Caki2 (cell line): ENCODE measurements at regions not wholly inside any gene's neighbourhood (a gene's known extent, or its start where the extent isn't known, plus 50 kb on each side); places are given as distances from the start of the nearest gene placed in this dataset.

Source experiments
- DNase-seq: peaks from one replicate; pipeline ENCODE4 v3.0.0-alpha.2; 2015; ENCODE audit warnings: low read depth
- in situ Hi-C: cut with HindIII; loops from 2 replicates; pipeline ENCODE4 v1.10.0; 2016; ENCODE audit warnings: low sequenced_read_pairs, low pct_unique_long_range_greater_than_20kb, mixed read lengths

GRCh38 chr6:67362976-67363375, 1272.1 kb upstream of the ADGRB3 start:
- in situ Hi-C loops: no loop called here

GRCh38 chr6:67361264-67361663, 1273.8 kb upstream of the ADGRB3 start:
- no peak for DNase-seq
- in situ Hi-C loops: no loop called here

More at GRCh38 chr6:67362976-67363375, 1272.1 kb upstream of the ADGRB3 start:
- DNase-seq: no peak

DNA sequence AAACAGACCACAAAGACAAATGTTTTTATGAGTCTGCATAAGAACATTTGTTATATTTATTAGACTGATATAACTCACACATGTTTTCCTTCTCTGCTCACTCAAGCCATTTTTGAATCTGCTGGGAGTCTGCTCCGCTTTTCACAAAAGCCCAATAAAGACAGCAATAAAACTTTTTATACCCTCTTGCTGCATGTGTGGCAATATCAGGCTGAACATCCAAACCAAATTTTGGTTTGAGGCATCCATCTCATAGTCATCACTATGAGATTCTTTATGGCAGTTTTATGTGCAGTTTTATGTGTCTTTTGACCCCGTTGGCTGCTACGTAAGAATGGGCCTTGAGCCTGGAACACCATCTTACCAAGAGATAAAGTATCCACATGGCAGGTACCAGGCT, 1276.8 kb upstream of the ADGRB3 start:
- no peak for DNase-seq
- in situ Hi-C loops: no loop called here

GRCh38 chr6:67353861-67354260, 1281.2 kb upstream of the ADGRB3 start:
- DNase-seq: no peak
- in situ Hi-C loops: no loop called here

GRCh38 chr6:67352717-67353116, 1282.4 kb upstream of the ADGRB3 start:
- no peak for DNase-seq
- in situ Hi-C loops: no loop called here

DNA sequence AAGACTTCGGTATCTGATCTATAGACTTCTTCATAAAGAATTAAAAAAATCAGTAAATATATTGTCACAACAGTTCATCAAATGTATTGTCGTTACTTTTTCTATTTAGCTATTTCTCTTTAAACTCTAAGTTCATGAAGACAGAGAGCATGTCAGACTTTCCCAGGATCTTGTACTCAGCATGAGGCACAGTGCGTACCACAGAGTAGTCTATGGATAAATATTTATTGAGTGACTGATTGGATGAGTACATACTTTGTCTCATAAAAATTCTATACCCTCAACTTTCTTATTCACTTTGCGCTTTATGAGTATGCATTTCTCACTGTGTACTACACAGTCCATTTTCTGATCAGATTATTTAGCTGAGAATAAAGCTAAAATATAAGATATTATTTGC, 1284.4 kb upstream of the ADGRB3 start:
- in situ Hi-C loops: no loop called here

DNA sequence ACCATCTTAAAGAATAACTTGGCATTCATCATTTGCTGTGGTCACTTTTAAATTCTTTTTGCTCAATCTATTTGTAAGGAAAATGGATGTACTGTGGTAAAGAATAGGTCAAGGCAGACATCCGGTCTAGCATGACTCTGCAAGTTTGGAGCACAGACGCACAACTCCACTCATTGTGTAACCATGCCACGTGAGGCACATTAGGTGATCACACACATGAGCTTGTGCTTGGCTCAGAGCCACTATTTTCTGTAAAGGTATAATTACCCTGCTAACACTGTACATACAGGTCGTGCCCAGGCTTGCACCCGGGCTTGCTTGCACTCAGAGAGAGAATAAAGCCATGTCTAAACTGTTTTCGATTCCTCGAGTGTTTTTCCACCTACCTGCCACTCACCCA, 1289.1 kb upstream of the ADGRB3 start:
- in situ Hi-C loops: no loop called here
- DNase-seq: no peak

More for the DNA sequence above, 1284.4 kb upstream of the ADGRB3 start:
- DNase-seq: no peak

GRCh38 chr6:67336014-67336413, 1299.1 kb upstream of the ADGRB3 start:
- no peak for DNase-seq
- in situ Hi-C loops: no loop called here

DNA sequence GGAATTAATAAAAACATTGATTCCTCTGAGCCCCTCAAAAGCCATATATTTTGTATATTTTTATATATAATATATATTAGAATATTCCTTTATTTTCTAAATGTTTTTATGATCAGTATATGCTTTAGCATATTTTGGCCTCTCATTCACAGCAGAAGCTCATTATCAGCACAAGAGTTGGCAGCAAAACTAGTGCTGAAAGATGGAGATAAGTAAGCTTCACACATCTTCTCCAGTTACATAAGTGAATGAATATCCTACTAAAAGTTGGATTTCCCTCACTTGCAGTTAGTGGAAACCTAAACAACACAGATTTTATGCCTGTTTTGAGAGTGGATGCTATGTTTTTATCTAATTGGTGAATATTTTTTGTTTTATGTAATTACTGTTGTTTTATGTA, 1303.8 kb upstream of the ADGRB3 start:
- in situ Hi-C loops: no loop called here
- DNase-seq: no peak

DNA sequence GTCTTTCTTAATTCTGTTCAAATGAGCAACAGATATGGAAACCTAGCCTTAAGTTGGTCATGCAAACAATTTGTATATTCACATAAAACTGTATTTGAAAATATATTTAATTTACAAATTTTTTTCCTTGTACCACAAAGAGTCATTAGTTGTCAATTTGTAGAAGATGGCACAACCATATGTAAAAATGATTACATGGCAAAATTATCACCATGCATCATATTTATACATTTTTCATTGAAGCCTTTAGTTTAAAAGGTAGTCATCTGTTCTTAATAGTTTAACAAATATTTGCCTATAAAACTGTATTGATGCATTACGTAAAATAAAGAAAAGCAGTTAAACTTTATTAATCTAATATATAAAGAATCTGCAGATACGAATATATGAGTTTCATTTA, 1306.8 kb upstream of the ADGRB3 start:
- in situ Hi-C loops: no loop called here
- no peak for DNase-seq

GRCh38 chr6:67300430-67301040, 1334.5 kb upstream of the ADGRB3 start:
- no peak for DNase-seq
- in situ Hi-C loops: no loop called here

- in situ Hi-C loops: no loop called here
- DNase-seq: no peak
These were observed 1342.9 kb upstream of the ADGRB3 start for GRCh38 chr6:67292169-67292568.

GRCh38 chr6:67287566-67287965, 1347.5 kb upstream of the ADGRB3 start:
- DNase-seq: no peak
- in situ Hi-C loops: no loop called here

DNA sequence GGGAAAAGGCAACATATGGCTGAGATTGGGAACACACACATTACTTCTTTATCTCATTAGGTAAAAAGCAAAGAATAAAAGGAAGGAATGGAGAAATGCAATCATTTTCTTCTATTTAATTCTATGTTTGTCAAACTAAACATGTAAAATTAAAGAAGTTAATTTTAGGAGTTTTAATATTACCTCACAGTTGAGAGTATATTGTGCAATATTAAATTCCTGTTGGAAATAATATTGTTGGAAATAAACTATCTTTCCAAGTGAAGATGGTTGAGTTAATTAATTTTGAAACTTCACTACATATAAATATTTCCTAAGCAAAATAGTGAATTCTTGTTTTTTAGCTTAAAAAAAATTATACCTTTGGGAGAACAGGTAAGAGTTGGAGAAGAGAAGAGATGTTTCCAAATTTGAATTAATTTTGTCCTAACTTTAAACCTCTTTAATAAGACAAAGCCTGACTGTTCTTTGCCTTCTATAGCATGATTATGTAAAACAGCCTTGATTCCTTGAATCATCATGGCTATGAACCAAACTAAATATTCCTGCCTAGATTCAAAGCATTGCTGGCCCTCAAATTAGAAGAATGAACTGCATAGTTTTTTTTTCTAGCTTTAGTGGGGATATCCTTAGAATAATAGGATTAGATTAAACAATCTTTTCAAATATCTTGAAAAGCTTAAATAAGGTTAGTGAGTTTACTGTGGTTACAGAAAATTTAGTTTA, 1349.1 kb upstream of the ADGRB3 start:
- in situ Hi-C loops: no loop called here
- no peak for DNase-seq

DNA sequence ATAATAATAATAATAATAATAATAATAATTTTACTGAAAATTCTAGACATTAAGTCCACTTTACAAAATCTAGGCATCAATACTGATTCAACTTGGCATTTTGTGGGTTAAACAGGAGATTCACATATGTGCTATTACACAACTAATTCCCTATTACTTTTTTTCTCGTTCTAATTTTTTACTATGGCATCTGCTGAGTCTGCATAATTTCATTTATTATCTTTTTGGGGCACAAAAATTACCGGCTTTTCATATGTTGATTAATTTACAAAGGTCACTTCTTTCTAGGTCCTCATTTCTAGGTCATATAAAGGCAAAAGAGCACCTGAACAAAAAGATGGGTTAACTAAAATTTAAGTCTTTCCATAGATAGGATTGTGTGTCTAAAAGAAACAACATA, 1357.8 kb upstream of the ADGRB3 start:
- no peak for DNase-seq

DNA sequence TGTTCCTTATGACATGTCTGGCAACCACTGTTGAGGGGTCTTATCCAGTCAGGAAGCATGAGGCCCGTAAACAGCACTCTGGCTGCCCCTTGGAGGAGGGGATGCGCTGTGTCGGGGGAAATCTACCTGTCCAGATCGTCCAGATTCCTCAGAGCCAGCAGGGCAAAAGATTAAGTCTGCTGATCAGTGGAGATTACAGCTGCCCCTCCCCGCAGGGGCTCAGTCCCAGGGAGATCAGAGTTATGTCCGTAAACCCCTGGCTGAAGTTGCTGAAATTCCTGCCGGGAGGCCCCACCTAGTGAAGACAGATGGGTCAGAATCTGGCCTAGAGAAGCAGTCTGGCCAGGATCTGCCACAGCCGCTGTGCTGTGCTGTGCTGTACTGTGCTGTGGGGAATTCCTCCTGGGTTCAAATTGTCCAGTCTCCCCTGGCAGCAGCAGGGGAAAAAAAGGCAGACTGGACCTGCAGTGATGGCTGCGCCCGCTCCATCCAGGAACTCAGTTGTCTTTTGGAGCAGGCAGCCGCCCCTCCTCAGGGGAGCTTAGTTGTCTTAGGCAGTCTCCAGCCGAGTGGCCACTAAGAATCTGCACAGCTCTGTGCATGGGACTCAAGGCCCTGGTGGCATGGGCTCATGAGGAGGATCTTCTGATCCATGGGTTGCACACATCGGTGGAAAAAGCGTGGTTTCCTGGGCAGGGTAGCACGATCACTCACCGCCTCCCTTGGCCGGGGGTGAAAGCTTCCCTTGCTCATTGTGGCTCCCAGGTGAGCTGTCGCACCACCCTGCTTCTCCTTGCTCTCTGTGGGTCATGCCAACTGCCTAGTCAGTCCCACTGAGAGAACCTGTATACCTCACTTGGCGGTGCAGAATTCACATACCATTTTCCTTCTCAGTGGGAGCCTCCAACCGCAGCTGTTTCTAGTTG, 1368.8 kb upstream of the ADGRB3 start:
- DNase-seq: no peak

More for the DNA sequence above, 1357.8 kb upstream of the ADGRB3 start:
- in situ Hi-C loops: no loop called here

GRCh38 chr6:67252663-67253062, 1382.4 kb upstream of the ADGRB3 start:
- DNase-seq: no peak
- in situ Hi-C loops: no loop called here

More for the DNA sequence above, 1368.8 kb upstream of the ADGRB3 start:
- in situ Hi-C loops: no loop called here

DNA sequence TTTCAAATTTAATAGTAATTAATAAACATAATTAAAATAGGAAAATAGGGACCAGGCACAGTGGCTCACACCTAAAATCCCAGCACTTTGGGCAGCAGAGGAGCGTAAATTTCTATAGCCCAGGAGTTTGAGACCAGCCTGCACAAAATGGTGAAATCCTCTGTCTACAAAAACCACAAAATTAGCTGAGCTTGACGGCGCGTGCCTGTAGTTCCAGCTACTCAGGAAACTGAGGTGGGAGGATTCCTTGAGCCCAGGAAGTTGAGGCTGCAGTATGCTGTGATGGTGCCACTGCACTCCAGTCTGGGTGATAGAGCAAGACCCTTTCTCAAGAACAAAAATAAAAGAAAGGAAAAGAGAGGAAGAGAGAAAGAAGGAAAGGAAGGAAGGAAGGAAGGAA, 1387.0 kb upstream of the ADGRB3 start:
- in situ Hi-C loops: no loop called here
- DNase-seq: no peak

- in situ Hi-C loops: no loop called here
- no peak for DNase-seq
These were observed 1391.0 kb upstream of the ADGRB3 start for GRCh38 chr6:67244037-67244436.
